Cardiac fibroblast (primary cell): ENCODE measurements at regions not wholly inside any gene's neighbourhood (a gene's known extent, or its start where the extent isn't known, plus 50 kb on each side); places are given as distances from the start of the nearest gene placed in this dataset.

Experiments used
- DNase-seq, 2 donors: peaks; one replicate each; pipeline versions ENCODE4 v3.0.0 to v3.0.0-alpha.2; 2010; ENCODE audit warnings: low read depth in 2 of 2
- H3K4me3 ChIP-seq, 2 donors: replicated peaks in 1 of 2; 1 replicate in 1 of 2; 2 replicates in 1 of 2; pipeline ENCODE4 v1.5.1; 2011; ENCODE audit warnings: low read depth in 2 of 2, low read length in 2 of 2, mild to moderate bottlenecking in 2 of 2, moderate library complexity in 1 of 2
- TF ChIP-seq, protein P1 (sequence below): IDR thresholded peaks from one replicate; pipeline ENCODE4 v1.5.1; 2011; ENCODE audit warnings: low read depth, mild to moderate bottlenecking, low read length, inconsistent platforms

DNA sequence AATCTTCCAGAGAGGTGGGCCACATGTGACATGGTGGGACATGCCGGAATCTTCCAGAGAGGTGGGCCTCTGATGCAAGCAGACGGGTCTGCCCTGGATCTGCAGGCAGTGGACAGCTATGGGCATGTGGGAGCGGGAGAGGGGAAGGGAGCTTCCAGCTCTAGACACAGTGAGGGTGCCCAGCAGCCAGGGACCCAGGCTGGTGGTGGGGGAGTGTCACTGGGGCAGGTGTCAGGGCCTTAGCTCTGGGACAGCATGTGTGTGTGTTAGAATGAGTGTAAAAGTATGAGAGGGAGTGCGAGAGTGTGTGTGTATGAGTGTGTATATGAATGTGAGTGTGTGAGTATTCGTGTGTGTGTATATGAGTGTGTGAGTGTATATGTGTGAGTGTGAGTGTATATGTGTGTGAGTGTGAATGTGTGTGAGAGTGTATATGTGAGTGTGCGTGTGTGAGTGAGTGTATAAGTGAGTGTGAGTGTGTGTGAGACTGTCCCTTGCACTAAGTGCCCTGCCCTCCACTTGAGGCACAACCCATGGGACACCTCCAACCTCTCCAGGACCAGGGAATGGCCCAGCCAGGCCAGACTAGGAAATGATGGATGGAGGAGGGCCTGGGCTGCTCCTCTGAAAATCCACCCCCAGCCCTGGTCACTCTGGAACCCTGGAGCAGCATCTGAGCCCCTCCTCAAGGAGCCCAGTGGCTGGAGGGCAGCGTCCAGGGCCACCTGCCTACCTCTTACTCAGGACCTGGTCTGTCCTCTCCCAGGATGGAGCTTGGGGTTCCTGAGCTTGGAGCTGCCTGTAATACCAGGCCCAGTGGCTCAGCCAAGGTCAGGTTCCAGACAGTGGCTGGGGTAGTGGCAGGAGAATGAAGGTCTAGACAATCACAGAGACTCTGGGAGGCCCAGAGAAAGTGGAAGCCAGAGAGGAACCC is 122.2 kb downstream of the C9orf50 start:
- TF ChIP-seq, protein P1, sequence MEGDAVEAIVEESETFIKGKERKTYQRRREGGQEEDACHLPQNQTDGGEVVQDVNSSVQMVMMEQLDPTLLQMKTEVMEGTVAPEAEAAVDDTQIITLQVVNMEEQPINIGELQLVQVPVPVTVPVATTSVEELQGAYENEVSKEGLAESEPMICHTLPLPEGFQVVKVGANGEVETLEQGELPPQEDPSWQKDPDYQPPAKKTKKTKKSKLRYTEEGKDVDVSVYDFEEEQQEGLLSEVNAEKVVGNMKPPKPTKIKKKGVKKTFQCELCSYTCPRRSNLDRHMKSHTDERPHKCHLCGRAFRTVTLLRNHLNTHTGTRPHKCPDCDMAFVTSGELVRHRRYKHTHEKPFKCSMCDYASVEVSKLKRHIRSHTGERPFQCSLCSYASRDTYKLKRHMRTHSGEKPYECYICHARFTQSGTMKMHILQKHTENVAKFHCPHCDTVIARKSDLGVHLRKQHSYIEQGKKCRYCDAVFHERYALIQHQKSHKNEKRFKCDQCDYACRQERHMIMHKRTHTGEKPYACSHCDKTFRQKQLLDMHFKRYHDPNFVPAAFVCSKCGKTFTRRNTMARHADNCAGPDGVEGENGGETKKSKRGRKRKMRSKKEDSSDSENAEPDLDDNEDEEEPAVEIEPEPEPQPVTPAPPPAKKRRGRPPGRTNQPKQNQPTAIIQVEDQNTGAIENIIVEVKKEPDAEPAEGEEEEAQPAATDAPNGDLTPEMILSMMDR, result no peak
- peak overlapping the region in 1 of 2 donors; percentile 30 for H3K4me3 ChIP-seq
- DNase-seq, result no peak

GRCh38 chr9:129497813-129498450 is 123.0 kb downstream of the C9orf50 start:
- TF ChIP-seq, protein P1, result no peak
- H3K4me3 ChIP-seq, result peak overlapping the region; percentile 57 to 74
- DNase-seq, result no peak

DNA sequence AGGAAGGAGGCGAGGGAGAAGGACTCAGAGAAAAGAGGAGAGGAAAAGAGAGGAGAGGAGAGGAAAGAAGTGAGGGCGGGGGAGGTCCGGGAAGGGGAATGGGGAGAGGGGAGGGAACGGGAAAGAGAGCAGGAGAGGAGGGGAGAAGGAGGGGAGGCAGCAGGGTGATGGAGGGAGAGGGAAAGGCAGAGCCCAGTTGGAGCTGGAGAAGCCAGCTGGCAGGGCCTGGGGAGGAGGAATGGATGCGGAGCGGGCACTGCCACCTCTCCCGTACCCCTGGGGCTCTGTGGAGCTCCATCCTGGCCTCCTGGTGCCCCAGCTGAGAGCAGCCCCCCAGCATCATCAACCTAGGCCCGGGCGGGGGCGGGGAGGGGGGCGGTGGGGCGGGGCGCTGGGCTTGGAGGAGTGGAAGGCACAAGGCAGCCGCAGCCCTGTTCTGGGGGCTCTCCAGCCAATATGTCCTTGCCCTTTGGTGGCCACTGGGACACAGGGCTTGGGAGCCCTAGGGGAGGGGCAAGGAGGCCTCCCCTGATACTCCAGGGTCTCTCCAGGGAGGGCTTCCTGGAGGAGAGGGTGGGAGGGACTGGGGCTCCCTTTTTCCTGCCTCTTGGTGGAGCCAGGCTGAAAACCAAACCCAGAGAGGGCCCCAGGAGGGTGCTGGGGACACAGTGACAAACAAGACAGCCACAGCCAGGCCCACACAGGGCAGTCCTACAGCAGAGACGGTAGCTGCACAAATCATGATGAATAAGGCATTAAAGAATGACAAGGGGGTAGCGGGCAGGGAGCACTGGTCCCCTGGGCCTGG is 123.7 kb downstream of the C9orf50 start:
- TF ChIP-seq, protein P1, result no peak
- DNase-seq, result peak in 1 of 2 donors; percentile 39
- peak overlapping the region; percentile 57 to 74 for H3K4me3 ChIP-seq

DNA sequence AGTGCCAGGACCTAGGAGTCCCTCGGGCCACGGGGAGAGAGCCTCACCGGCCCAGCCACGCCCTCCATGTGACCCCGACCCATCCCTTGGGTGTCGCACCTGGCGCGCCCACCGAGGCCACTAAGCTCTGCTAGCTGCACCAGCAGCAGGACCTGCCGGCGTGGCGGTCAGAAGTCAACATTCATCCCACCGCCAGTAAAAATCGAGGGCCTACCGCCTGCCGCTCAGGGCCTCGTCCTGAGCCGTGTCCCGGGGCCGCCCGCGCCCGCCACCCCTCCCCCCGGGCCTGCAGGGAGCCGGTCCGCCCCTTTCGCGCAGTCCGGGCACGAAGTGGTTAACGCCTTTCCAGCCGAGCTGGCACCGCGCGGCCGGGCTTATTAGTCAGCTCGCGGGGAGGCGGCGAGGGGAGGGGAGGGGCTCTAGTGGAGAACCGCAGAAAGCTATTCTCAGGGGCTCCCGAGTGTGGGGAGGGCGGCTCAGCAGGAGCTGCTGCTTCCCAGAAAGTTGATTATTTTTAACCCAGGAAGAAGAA is 124.4 kb downstream of the C9orf50 start:
- H3K4me3 ChIP-seq, result peak overlapping the region; percentile 57 to 74
- DNase-seq, result peak; percentile 94 to 97
- TF ChIP-seq, protein P1, result no peak

DNA sequence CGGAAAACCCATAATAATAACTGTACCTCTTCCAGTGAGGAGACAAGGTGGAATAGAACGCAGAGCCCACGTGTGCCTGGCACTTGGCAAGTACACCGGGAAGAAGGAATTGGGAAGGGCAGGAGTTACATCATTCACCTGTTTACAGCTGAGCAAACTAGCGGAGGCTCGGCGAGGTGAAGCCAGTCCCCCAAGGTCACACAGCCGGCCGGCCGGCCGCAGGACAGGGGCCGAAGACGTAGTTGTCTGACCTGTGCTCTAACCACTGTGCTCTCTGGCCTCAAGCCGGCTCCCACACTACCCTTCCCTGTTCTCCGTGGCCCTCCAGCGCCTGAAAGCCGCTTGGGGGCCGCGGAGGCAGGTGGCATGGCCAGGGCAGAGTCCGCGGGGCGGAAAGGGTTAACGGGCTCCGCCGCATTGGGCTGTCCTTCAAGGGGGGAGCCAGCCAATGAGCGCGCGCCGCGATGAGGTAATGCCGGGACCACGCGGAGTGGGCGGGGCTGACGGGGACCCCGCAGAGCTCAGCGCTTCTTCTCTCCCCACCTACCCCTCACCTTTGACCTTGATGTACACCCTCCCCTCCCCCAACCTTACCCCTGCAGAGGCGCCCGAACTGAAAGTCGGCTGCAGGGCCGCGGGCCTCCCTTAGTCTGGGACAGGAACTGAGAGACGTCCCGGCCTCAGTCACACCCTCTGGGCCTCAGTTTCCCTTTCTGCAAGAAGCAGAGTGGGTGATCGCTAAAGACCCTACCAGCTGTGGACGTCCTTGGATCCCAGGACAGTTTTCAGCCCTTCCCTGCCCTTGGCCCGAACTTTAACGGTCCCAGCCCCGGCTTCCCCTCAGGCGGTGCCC is 125.1 kb downstream of the C9orf50 start:
- peak overlapping the region; percentile 42 to 74 for H3K4me3 ChIP-seq
- DNase-seq, result peak; percentile 89 to 93
- TF ChIP-seq, protein P1, result no peak
